ENCODE measurements at regions not wholly inside any gene's neighbourhood (a gene's known extent, or its start where the extent isn't known, plus 50 kb on each side); places are given as distances from the start of the nearest gene placed in this dataset.
A peak's percentile ranks its signal among the peaks of the same experiment; 100 is the strongest.

- Histone ChIP-seq H4K12ac (ENCODE audit: low read depth, low read length) (no peak overlapping the region), H3K27me3 (ENCODE audit: insufficient read depth, low read length) (no peaks in the 10 kb centered on the region), H2BK12ac (ENCODE audit: low read length) (peak overlapping the region; percentile 25), H2AFZ (ENCODE audit: insufficient read depth, low read length, poor library complexity) (no peak overlapping the region), H3K36me3 (ENCODE audit: control insufficient read depth in 1 of 2, insufficient read depth in 2 of 2, low read length in 2 of 2) (no peaks in the 10 kb centered on the region), H3K9ac (ENCODE audit: low read length) (no peak overlapping the region), H3K79me2 (ENCODE audit: control insufficient read depth, insufficient read depth, low read length, poor library complexity) (peaks cover 4% of the 10 kb centered on the region), H3K9me3 (ENCODE audit: insufficient read depth, low read depth, low read length) (no peaks in the 10 kb centered on the region), H4K8ac (ENCODE audit: low read depth, low read length) (no peak overlapping the region), H3K27ac (ENCODE audit: low read depth, low read length) (no peak overlapping the region), H3K14ac (ENCODE audit: low read length) (no peak overlapping the region), H2BK5ac (ENCODE audit: low read depth, low read length, poor library complexity) (no peak overlapping the region), H3K4me2 (ENCODE audit: low read length) (no peak overlapping the region), H3K23ac (ENCODE audit: low read length) (no peak overlapping the region), H3K18ac (ENCODE audit: low read length) (no peak overlapping the region), H3K4me1 (ENCODE audit: control insufficient read depth in 1 of 2, insufficient read depth in 2 of 2, low read length in 2 of 2) (peaks cover 38 to 41% of the 10 kb centered on the region in 2 experiments), H3K79me1 (ENCODE audit: low read length) (peaks cover 4% of the 10 kb centered on the region), H4K91ac (ENCODE audit: low read depth, low read length) (peak overlapping the region; percentile 41), H3K4me3 (ENCODE audit: low read depth, low read length) (no peak overlapping the region), H2BK120ac (ENCODE audit: insufficient read depth, low read length, poor library complexity) (no peak overlapping the region), H3K4ac (ENCODE audit: low read depth, low read length) (no peak overlapping the region), H2AK5ac (ENCODE audit: low read length) (peak overlapping the region; percentile 35)
- no peak for DNase-seq
- WGBS (ENCODE audit: extremely low coverage, insufficient coverage, insufficient read length): no CpG with 5 or more reads among the region's 9 CpGs
Observed at GRCh38 chr6:167677422-167677789, 149.3 kb upstream of the AFDN start.

GRCh38 chr6:167678102-167679101 is 148.3 kb upstream of the AFDN start:
- H3K4me3 ChIP-seq (ENCODE audit: low read depth, low read length): peak overlapping the region; percentile 68
- no peak overlapping the region for H3K23ac ChIP-seq (ENCODE audit: low read length)
- peaks cover 6% of the 10 kb centered on the region for H3K79me1 ChIP-seq (ENCODE audit: low read length)
- H3K4me2 ChIP-seq (ENCODE audit: low read length): peak overlapping the region; percentile 91
- peak overlapping the region; percentile 76 for H3K18ac ChIP-seq (ENCODE audit: low read length)
- H2BK120ac ChIP-seq (ENCODE audit: insufficient read depth, low read length, poor library complexity): peak overlapping the region; percentile 79
- no peak for DNase-seq
- no peaks in the 10 kb centered on the region for H3K27me3 ChIP-seq (ENCODE audit: insufficient read depth, low read length)
- H3K4me1 ChIP-seq (ENCODE audit: control insufficient read depth in 1 of 2, insufficient read depth in 2 of 2, low read length in 2 of 2): peaks cover 45 to 46% of the 10 kb centered on the region in 2 experiments
- WGBS (ENCODE audit: extremely low coverage, insufficient coverage, insufficient read length): no CpG with 5 or more reads among the region's 62 CpGs
- H3K4ac ChIP-seq (ENCODE audit: low read depth, low read length): peak overlapping the region; percentile 40
- H3K9me3 ChIP-seq (ENCODE audit: insufficient read depth, low read depth, low read length): no peaks in the 10 kb centered on the region
- peak overlapping the region; percentile 61 for H4K8ac ChIP-seq (ENCODE audit: low read depth, low read length)
- H3K27ac ChIP-seq (ENCODE audit: low read depth, low read length): peak overlapping the region; percentile 6
- H2BK5ac ChIP-seq (ENCODE audit: low read depth, low read length, poor library complexity): peak overlapping the region; percentile 53
- peak overlapping the region; percentile 89 for H4K91ac ChIP-seq (ENCODE audit: low read depth, low read length)
- H3K36me3 ChIP-seq (ENCODE audit: control insufficient read depth in 1 of 2, insufficient read depth in 2 of 2, low read length in 2 of 2): no peaks in the 10 kb centered on the region
- H4K12ac ChIP-seq (ENCODE audit: low read depth, low read length): no peak overlapping the region
- H3K79me2 ChIP-seq (ENCODE audit: control insufficient read depth, insufficient read depth, low read length, poor library complexity): peaks cover 4% of the 10 kb centered on the region
- H2AK5ac ChIP-seq (ENCODE audit: low read length): no peak overlapping the region
- peak overlapping the region; percentile 79 for H2AFZ ChIP-seq (ENCODE audit: insufficient read depth, low read length, poor library complexity)
- H3K14ac ChIP-seq (ENCODE audit: low read length): peak overlapping the region; percentile 76
- H2BK12ac ChIP-seq (ENCODE audit: low read length): peak overlapping the region; percentile 81
- H3K9ac ChIP-seq (ENCODE audit: low read length): peak overlapping the region; percentile 72

GRCh38 chr6:167679122-167679736 is 147.5 kb upstream of the AFDN start:
- H3K9ac ChIP-seq (ENCODE audit: low read length): no peak overlapping the region
- no peak overlapping the region for H2BK120ac ChIP-seq (ENCODE audit: insufficient read depth, low read length, poor library complexity)
- peak overlapping the region; percentile 76 for H3K18ac ChIP-seq (ENCODE audit: low read length)
- no peak overlapping the region for H2BK5ac ChIP-seq (ENCODE audit: low read depth, low read length, poor library complexity)
- H3K14ac ChIP-seq (ENCODE audit: low read length): peak overlapping the region; percentile 51
- H3K4me3 ChIP-seq (ENCODE audit: low read depth, low read length): peak overlapping the region; percentile 68
- DNase-seq: peak in 1 of 2 donors; percentile 20
- peak overlapping the region; percentile 66 for H4K91ac ChIP-seq (ENCODE audit: low read depth, low read length)
- H3K27ac ChIP-seq (ENCODE audit: low read depth, low read length): no peak overlapping the region
- no peaks in the 10 kb centered on the region for H3K36me3 ChIP-seq (ENCODE audit: control insufficient read depth in 1 of 2, insufficient read depth in 2 of 2, low read length in 2 of 2)
- peak overlapping the region; percentile 91 for H3K4me2 ChIP-seq (ENCODE audit: low read length)
- H3K79me1 ChIP-seq (ENCODE audit: low read length): peaks cover 6% of the 10 kb centered on the region
- no peak overlapping the region for H4K12ac ChIP-seq (ENCODE audit: low read depth, low read length)
- H3K23ac ChIP-seq (ENCODE audit: low read length): no peak overlapping the region
- H4K8ac ChIP-seq (ENCODE audit: low read depth, low read length): peak overlapping the region; percentile 61
- H3K4ac ChIP-seq (ENCODE audit: low read depth, low read length): no peak overlapping the region
- H3K4me1 ChIP-seq (ENCODE audit: control insufficient read depth in 1 of 2, insufficient read depth in 2 of 2, low read length in 2 of 2): peaks cover 48% of the 10 kb centered on the region in 2 experiments
- peaks cover 4% of the 10 kb centered on the region for H3K79me2 ChIP-seq (ENCODE audit: control insufficient read depth, insufficient read depth, low read length, poor library complexity)
- H2AK5ac ChIP-seq (ENCODE audit: low read length): no peak overlapping the region
- no peaks in the 10 kb centered on the region for H3K9me3 ChIP-seq (ENCODE audit: insufficient read depth, low read depth, low read length)
- peak overlapping the region; percentile 32 for H2BK12ac ChIP-seq (ENCODE audit: low read length)
- no CpG with 5 or more reads among the region's 12 CpGs for WGBS (ENCODE audit: extremely low coverage, insufficient coverage, insufficient read length)
- no peak overlapping the region for H2AFZ ChIP-seq (ENCODE audit: insufficient read depth, low read length, poor library complexity)
- H3K27me3 ChIP-seq (ENCODE audit: insufficient read depth, low read length): no peaks in the 10 kb centered on the region

DNA sequence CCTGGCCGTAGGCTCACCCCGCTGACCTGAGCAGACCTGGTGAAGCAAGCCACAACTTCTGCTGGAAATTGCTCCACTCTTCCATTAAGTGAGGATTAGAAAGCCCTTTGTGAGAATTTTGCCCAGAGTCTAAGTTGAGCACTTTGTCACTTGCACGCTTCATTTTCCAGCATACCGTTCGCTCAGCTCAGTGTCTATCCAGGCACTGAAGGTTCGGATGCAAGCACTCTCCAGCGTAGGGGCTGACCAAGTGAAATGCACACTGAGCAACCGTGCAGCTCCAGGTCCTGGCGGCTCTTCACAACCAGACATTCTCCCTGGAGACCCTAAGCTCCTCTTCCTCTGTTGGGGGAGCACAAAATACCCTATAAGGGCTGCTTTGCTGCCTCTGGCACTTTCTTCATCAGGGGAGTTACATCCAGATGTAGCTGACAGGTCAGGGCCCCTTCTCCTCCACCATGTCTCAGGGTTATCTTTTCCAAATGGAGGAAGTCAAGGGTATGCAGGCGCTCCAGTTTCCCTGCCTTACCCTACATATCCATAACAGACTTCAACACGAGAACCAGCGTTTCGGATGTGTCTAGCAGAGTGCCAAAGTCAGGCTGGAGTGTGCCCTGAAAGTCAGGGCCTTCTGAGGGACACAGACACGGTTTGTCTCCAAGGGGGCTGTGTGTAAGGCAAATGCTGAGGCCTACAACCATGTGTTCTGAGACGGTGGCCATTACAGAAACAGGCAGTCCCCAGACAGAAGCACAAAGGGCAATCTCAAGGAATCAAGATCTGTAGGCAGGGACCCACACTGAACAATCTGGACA is 146.7 kb upstream of the AFDN start:
- no peak for DNase-seq
- H3K36me3 ChIP-seq (ENCODE audit: control insufficient read depth in 1 of 2, insufficient read depth in 2 of 2, low read length in 2 of 2): no peaks in the 10 kb centered on the region
- no peak overlapping the region for H3K27ac ChIP-seq (ENCODE audit: low read depth, low read length)
- H3K79me2 ChIP-seq (ENCODE audit: control insufficient read depth, insufficient read depth, low read length, poor library complexity): peaks cover 4% of the 10 kb centered on the region
- no peak overlapping the region for H2AFZ ChIP-seq (ENCODE audit: insufficient read depth, low read length, poor library complexity)
- no peak overlapping the region for H4K91ac ChIP-seq (ENCODE audit: low read depth, low read length)
- H3K4ac ChIP-seq (ENCODE audit: low read depth, low read length): no peak overlapping the region
- no peak overlapping the region for H3K4me3 ChIP-seq (ENCODE audit: low read depth, low read length)
- no peak overlapping the region for H3K9ac ChIP-seq (ENCODE audit: low read length)
- no peak overlapping the region for H3K18ac ChIP-seq (ENCODE audit: low read length)
- no peak overlapping the region for H3K4me2 ChIP-seq (ENCODE audit: low read length)
- H3K14ac ChIP-seq (ENCODE audit: low read length): no peak overlapping the region
- peaks cover 1% of the 10 kb centered on the region for H3K9me3 ChIP-seq (ENCODE audit: insufficient read depth, low read depth, low read length)
- H3K4me1 ChIP-seq (ENCODE audit: control insufficient read depth in 1 of 2, insufficient read depth in 2 of 2, low read length in 2 of 2): peaks cover 45 to 48% of the 10 kb centered on the region in 2 experiments
- H2AK5ac ChIP-seq (ENCODE audit: low read length): no peak overlapping the region
- WGBS (ENCODE audit: extremely low coverage, insufficient coverage, insufficient read length): no CpG with 5 or more reads among the region's 15 CpGs
- H3K27me3 ChIP-seq (ENCODE audit: insufficient read depth, low read length): no peaks in the 10 kb centered on the region
- peaks cover 6% of the 10 kb centered on the region for H3K79me1 ChIP-seq (ENCODE audit: low read length)
- no peak overlapping the region for H4K8ac ChIP-seq (ENCODE audit: low read depth, low read length)
- no peak overlapping the region for H4K12ac ChIP-seq (ENCODE audit: low read depth, low read length)
- no peak overlapping the region for H3K23ac ChIP-seq (ENCODE audit: low read length)
- no peak overlapping the region for H2BK120ac ChIP-seq (ENCODE audit: insufficient read depth, low read length, poor library complexity)
- no peak overlapping the region for H2BK5ac ChIP-seq (ENCODE audit: low read depth, low read length, poor library complexity)
- no peak overlapping the region for H2BK12ac ChIP-seq (ENCODE audit: low read length)
